IMR-90 (cell line): ENCODE measurements at regions not wholly inside any gene's neighbourhood (a gene's known extent, or its start where the extent isn't known, plus 50 kb on each side); places are given as distances from the start of the nearest gene placed in this dataset.

Experiments used
- ATAC-seq: fragments of 200-7000 bp; cut with Tn5 transposase; 2 replicates; pipeline ENCODE4 v1.9.1; 2020; ENCODE audit warnings: low read depth, mild to moderate bottlenecking, moderate library complexity
- BruUV-seq: library from RNA; stranded (reverse); fragments of 400-500 nt; replicated peaks from 2 replicates; lab custom pipeline; 2021; lab: Mats Ljungman, UMichigan
- CTCF ChIA-PET: fragments of 300-600 bp; formaldehyde crosslinking; extraction: SDS; loops from one replicate; lab custom pipeline; 2021; ENCODE audit warnings: antibody characterized with exemption; lab: Yijun Ruan, JAX
- POLR2A ChIA-PET: fragments of 300-600 bp; sonication (Branson Sonifier 250); formaldehyde crosslinking; loops from one replicate; lab custom pipeline; 2022; ENCODE audit warnings: antibody characterized with exemption; ENCODE audit not compliant: unreplicated experiment; lab: Charles Lee
- DNase-seq: peaks from one replicate; pipeline ENCODE4 v3.0.0; 2013
- H2AFZ ChIP-seq: replicated peaks from 2 replicates; pipeline ENCODE3; 2013; ENCODE audit warnings: low read length, mild to moderate bottlenecking; ENCODE audit not compliant: poor library complexity
- H2AK5ac ChIP-seq: 2 replicates; pipeline ENCODE4 v1.6.1; 2013; ENCODE audit warnings: low read depth, low read length, inconsistent platforms
- H2AK9ac ChIP-seq: replicated peaks from 2 replicates; pipeline ENCODE3; 2013; ENCODE audit warnings: mild to moderate bottlenecking, low read depth, low read length, moderate library complexity; ENCODE audit not compliant: poor library complexity
- H2BK120ac ChIP-seq: 2 replicates; pipeline ENCODE4 v1.6.1; 2013; ENCODE audit warnings: low read depth, low read length, inconsistent platforms
- H2BK15ac ChIP-seq: 3 replicates; pipeline ENCODE4 v1.6.1; 2013; ENCODE audit warnings: low read depth, low read length, inconsistent platforms
- H2BK20ac ChIP-seq: 2 replicates; pipeline ENCODE4 v1.6.1; 2013; ENCODE audit warnings: low read depth, mild to moderate bottlenecking, inconsistent platforms, low read length, moderate library complexity
- H2BK5ac ChIP-seq: 2 replicates; pipeline ENCODE4 v1.6.1; 2013; ENCODE audit warnings: mild to moderate bottlenecking, low read depth, low read length, inconsistent platforms; ENCODE audit not compliant: poor library complexity, severe bottlenecking
- H3K14ac ChIP-seq: replicated peaks from 2 replicates; pipeline ENCODE4 v1.6.1; 2013; ENCODE audit warnings: low read depth, low read length, inconsistent platforms
- H3K18ac ChIP-seq: 2 replicates; pipeline ENCODE4 v1.6.1; 2013; ENCODE audit warnings: low read depth, low read length, control low read depth
- H3K23ac ChIP-seq: 2 replicates; pipeline ENCODE4 v1.6.1; 2013; ENCODE audit warnings: low read depth, low read length, inconsistent platforms
- H3K27ac ChIP-seq: 2 replicates; pipeline ENCODE4 v1.5.1; 2013; ENCODE audit warnings: mild to moderate bottlenecking, control low read depth, low read length; ENCODE audit not compliant: insufficient read depth
- H3K27me3 ChIP-seq: 2 replicates; pipeline ENCODE4 v1.6.1; 2013; ENCODE audit warnings: low read length; ENCODE audit not compliant: control insufficient read depth, insufficient read depth
- H3K36me3 ChIP-seq: 2 replicates; pipeline ENCODE4 v1.6.1; 2013; ENCODE audit warnings: low read length, mixed read lengths; ENCODE audit not compliant: control insufficient read depth, insufficient read depth
- H3K4ac ChIP-seq: 2 replicates; pipeline ENCODE4 v1.6.1; 2013; ENCODE audit warnings: low read depth, low read length, inconsistent platforms
- H3K4me1 ChIP-seq: 2 replicates; pipeline ENCODE4 v1.6.1; 2013; ENCODE audit warnings: low read length, mixed read lengths; ENCODE audit not compliant: control insufficient read depth, insufficient read depth
- H3K4me2 ChIP-seq: 2 replicates; pipeline ENCODE4 v1.6.1; 2013; ENCODE audit warnings: low read depth, mild to moderate bottlenecking, control low read depth, low read length, moderate library complexity
- H3K4me3 ChIP-seq: 2 replicates; pipeline ENCODE4 v1.5.1; 2013; ENCODE audit warnings: low read depth, mild to moderate bottlenecking, control low read depth, low read length, moderate library complexity; ENCODE audit not compliant: insufficient read depth
- H3K56ac ChIP-seq: 2 replicates; pipeline ENCODE4 v1.6.1; 2013; ENCODE audit warnings: low read length, inconsistent platforms; ENCODE audit not compliant: insufficient read depth; ENCODE audit errors: extremely low read depth
- H3K79me1 ChIP-seq, 2 experiments: 2 replicates each; pipeline ENCODE4 v1.6.1; 2013; ENCODE audit warnings: low read length in 2 of 2, inconsistent platforms in 1 of 2, low read depth in 1 of 2
- H3K9ac ChIP-seq: 2 replicates; pipeline ENCODE4 v1.6.1; 2013; ENCODE audit warnings: low read depth, low read length, control low read depth
- H3K9me1 ChIP-seq: 2 replicates; pipeline ENCODE4 v1.6.1; 2013; ENCODE audit warnings: low read length, inconsistent platforms; ENCODE audit not compliant: insufficient read depth
- H3K9me3 ChIP-seq: 2 replicates; pipeline ENCODE4 v1.6.1; 2013; ENCODE audit warnings: low read length; ENCODE audit not compliant: control insufficient read depth, insufficient read depth
- H4K20me1 ChIP-seq: 2 replicates; pipeline ENCODE4 v1.6.1; 2013; ENCODE audit warnings: low read length, inconsistent platforms; ENCODE audit not compliant: insufficient read depth
- H4K5ac ChIP-seq: 2 replicates; pipeline ENCODE4 v1.6.1; 2013; ENCODE audit warnings: mild to moderate bottlenecking, low read depth, low read length, control low read depth
- H4K8ac ChIP-seq, 2 experiments: 2 replicates each; pipeline ENCODE4 v1.6.1; 2013; ENCODE audit warnings: low read depth in 2 of 2, low read length in 2 of 2, control low read depth in 1 of 2, inconsistent platforms in 1 of 2
- H4K91ac ChIP-seq: 2 replicates; pipeline ENCODE4 v1.6.1; 2013; ENCODE audit warnings: low read depth, low read length, inconsistent platforms; ENCODE audit not compliant: insufficient read depth
- BHLHE40 ChIP-seq: fragments of 150-350 bp; IDR thresholded peaks from 2 replicates; pipeline ENCODE4 v1.6.1; 2016; ENCODE audit warnings: mild to moderate bottlenecking, low read depth, low read length
- CEBPB ChIP-seq: IDR thresholded peaks from 2 replicates; pipeline ENCODE4 v1.6.1; 2012; ENCODE audit warnings: low read depth, low read length, improper control_type of control experiment
- CHD1 ChIP-seq: IDR thresholded peaks from 2 replicates; pipeline ENCODE4 v1.6.1; 2012; ENCODE audit warnings: low read depth, low read length, improper control_type of control experiment
- CTCF ChIP-seq: conservative IDR thresholded peaks from 2 replicates; pipeline ENCODE4 v1.5.1; 2012; ENCODE audit warnings: mild to moderate bottlenecking, low read depth, low read length, improper control_type of control experiment
- ELK1 ChIP-seq: fragments of 150-350 bp; IDR thresholded peaks from 2 replicates; pipeline ENCODE4 v1.6.1; 2016; ENCODE audit warnings: low read depth, mild to moderate bottlenecking, low read length, moderate library complexity, borderline replicate concordance
- FOS ChIP-seq: fragments of 150-350 bp; IDR thresholded peaks from 2 replicates; pipeline ENCODE4 v1.6.1; 2016; ENCODE audit warnings: low read depth, low read length
- MAFK ChIP-seq: IDR thresholded peaks from 2 replicates; pipeline ENCODE4 v1.6.1; 2012; ENCODE audit warnings: low read depth, low read length, improper control_type of control experiment
- MAZ ChIP-seq: IDR thresholded peaks from 2 replicates; pipeline ENCODE4 v1.6.1; 2012; ENCODE audit warnings: low read depth, mild to moderate bottlenecking, low read length, improper control_type of control experiment, moderate library complexity, borderline replicate concordance
- MXI1 ChIP-seq: IDR thresholded peaks from 2 replicates; pipeline ENCODE4 v1.6.1; 2012; ENCODE audit warnings: low read depth, mild to moderate bottlenecking, low read length, moderate library complexity, borderline replicate concordance
- NFE2L2 ChIP-seq: fragments of 150-350 bp; IDR thresholded peaks from 2 replicates; pipeline ENCODE4 v1.6.1; 2016; ENCODE audit warnings: low read depth, mild to moderate bottlenecking, low read length
- POLR2A ChIP-seq: IDR thresholded peaks from 2 replicates; pipeline ENCODE4 v1.6.1; 2012; ENCODE audit warnings: mild to moderate bottlenecking, low read depth, low read length
- RAD21 ChIP-seq: IDR thresholded peaks from 2 replicates; pipeline ENCODE4 v1.6.1; 2012; ENCODE audit warnings: low read length, improper control_type of control experiment
- RCOR1 ChIP-seq: IDR thresholded peaks from 2 replicates; pipeline ENCODE4 v1.6.1; 2012; ENCODE audit warnings: mild to moderate bottlenecking, low read length, improper control_type of control experiment; ENCODE audit not compliant: insufficient replicate concordance
- RFX5 ChIP-seq: IDR thresholded peaks from 2 replicates; pipeline ENCODE4 v1.8.0; 2012; ENCODE audit warnings: low read depth, mild to moderate bottlenecking, low read length, moderate library complexity
- SMC3 ChIP-seq: fragments of 150-350 bp; IDR thresholded peaks from 2 replicates; pipeline ENCODE4 v1.6.1; 2016; ENCODE audit warnings: low read depth, mild to moderate bottlenecking, antibody characterized with exemption, low read length, moderate library complexity
- USF2 ChIP-seq: fragments of 150-350 bp; IDR thresholded peaks from 2 replicates; pipeline ENCODE4 v1.6.1; 2017; ENCODE audit warnings: mild to moderate bottlenecking, antibody characterized with exemption, low read length, low read depth
- WGBS, 2 experiments: methylation state at CpG; one replicate each; pipeline versions ENCODE4 v1.1.5 to v1.1.7; 2013; ENCODE audit warnings: missing lambda C conversion rate in 2 of 2; ENCODE audit not compliant: insufficient read length in 1 of 2; ENCODE audit errors: extremely low coverage in 2 of 2; 5-methylcytosine and 5-hydroxymethylcytosine counted together
- dilution Hi-C: fragments of 300-500 bp; cut with HindIII; formaldehyde crosslinking; loops from one replicate; pipeline ENCODE4 v1.14.3; 2018; ENCODE audit warnings: low sequenced_read_pairs; ENCODE audit not compliant: unreplicated experiment
- in situ Hi-C: fragments of 300-500 bp; cut with MboI; formaldehyde crosslinking; loops from 3 replicates; pipeline ENCODE4 v1.14.3; 2019; ENCODE audit warnings: low sequenced_read_pairs, inconsistent platforms, mixed read lengths
- intact Hi-C: fragments of 100-400 bp; cut with micrococcal nuclease; formaldehyde crosslinking; loops from 2 replicates; pipeline ENCODE4 v1.10.0; 2022

- DNase-seq (peak; percentile 18), ATAC-seq (peak; percentile 32; the same call in 1 of the 2 replicates)
- H4K5ac ChIP-seq = no peak overlapping the region
- H2BK5ac ChIP-seq = no peak overlapping the region
- H3K4me3 ChIP-seq = no peak overlapping the region
- H3K9ac ChIP-seq = no peak overlapping the region
- H3K27ac ChIP-seq = no peak overlapping the region
- H2BK20ac ChIP-seq = no peak overlapping the region
- H3K9me1 ChIP-seq = no peaks in the 10 kb centered on the region
- no peak overlapping the region for H2AK5ac ChIP-seq
- H4K8ac ChIP-seq = no peak overlapping the region
- no TSS peak for BruUV-seq
- no peak overlapping the region for H4K91ac ChIP-seq
- intact Hi-C loops (no loop called here), in situ Hi-C loops (no loop called here), dilution Hi-C loops (no loop called here)
- peak overlapping the region; percentile 13; the same call in 1 of the 2 replicates for H3K4me2 ChIP-seq
- no CpG with 5 or more reads among the region's 8 CpGs for WGBS, 2 experiments
- peaks cover 3% of the 10 kb centered on the region; the same call in 1 of the 2 replicates for H3K27me3 ChIP-seq
- H3K79me1 ChIP-seq = no peaks in the 10 kb centered on the region
- TF ChIP-seq RFX5 (no peak), BHLHE40 (no peak), RCOR1 (no peak), MAFK (no peak), CTCF (no peak), ELK1 (no peak), RAD21 (no peak), USF2 (no peak), MAZ (no peak), POLR2A (no peak), SMC3 (no peak), NFE2L2 (no peak), FOS (no peak), CHD1 (no peak), MXI1 (no peak), CEBPB (no peak)
- no peak overlapping the region for H3K14ac ChIP-seq
- no peaks in the 10 kb centered on the region for H3K9me3 ChIP-seq
- H3K23ac ChIP-seq = no peak overlapping the region
- no peaks in the 10 kb centered on the region; the same call in 1 of the 2 replicates for H3K4me1 ChIP-seq
- no peak overlapping the region for H2BK120ac ChIP-seq
- ChIA-PET CTCF (no interaction called here), POLR2A (no interaction called here)
- H2AK9ac ChIP-seq = no peak overlapping the region
- H3K36me3 ChIP-seq = no peaks in the 10 kb centered on the region
- H2BK15ac ChIP-seq = no peak overlapping the region
- no peak overlapping the region for H3K56ac ChIP-seq
- H3K18ac ChIP-seq = no peak overlapping the region
- H4K20me1 ChIP-seq = no peaks in the 10 kb centered on the region
- no peak overlapping the region for H3K4ac ChIP-seq
- H2AFZ ChIP-seq = no peak overlapping the region
Measured at GRCh38 chr5:159800131-159800840, 116.0 kb upstream of the ADRA1B start.
